ENCODE measurements at regions not wholly inside any gene's neighbourhood (a gene's known extent, or its start where the extent isn't known, plus 50 kb on each side); places are given as distances from the start of the nearest gene placed in this dataset.

GRCh38 chr11:69243496-69244200 lies 50.3 kb upstream of the MYEOV start:
- Histone ChIP-seq H3K9me3 (ENCODE audit: control insufficient read depth, insufficient read depth, low read length) (no peaks in the 10 kb centered on the region), H4K20me1 (ENCODE audit: control insufficient read depth, insufficient read depth, low read depth, low read length) (no peaks in the 10 kb centered on the region), H3K4me1 (ENCODE audit: control insufficient read depth, low read length) (peaks cover 5% of the 10 kb centered on the region; the same call in 1 of the 2 replicates), H3K27me3 (ENCODE audit: control insufficient read depth, low read length) (no peaks in the 10 kb centered on the region), H3K4me3 (ENCODE audit: low read length) (no peak overlapping the region), H3K9me2 (replicated peaks; ENCODE audit: control insufficient read depth, low read length) (no peaks in the 10 kb centered on the region), H3K4me2 (ENCODE audit: low read length) (no peak overlapping the region), H3K79me2 (ENCODE audit: control insufficient read depth, low read length) (no peaks in the 10 kb centered on the region), H3K36me3 (ENCODE audit: control insufficient read depth, low read length) (no peaks in the 10 kb centered on the region), H3K27ac (ENCODE audit: low read depth, low read length) (no peak overlapping the region), H3F3A (ENCODE audit: control insufficient read depth, insufficient read depth) (no peaks in the 10 kb centered on the region)
- TF ChIP-seq CTCF (IDR thresholded peaks at IDR 0.05; ENCODE audit: low read depth, low read length, poor library complexity, severe bottlenecking) (no peak), EZH2phosphoT487 (IDR thresholded peaks at IDR 0.05; ENCODE audit: borderline replicate concordance, low read length) (no peak)
